NCI-H345 treated with DMSO at 0.1 percent for 48 hours (cell line): ENCODE measurements at regions not wholly inside any gene's neighbourhood (a gene's known extent, or its start where the extent isn't known, plus 50 kb on each side); places are given as distances from the start of the nearest gene placed in this dataset.

ENCODE experiments used
- DNase-seq: peaks from one replicate; lab custom pipeline; 2025; ENCODE audit not compliant: unreplicated experiment; lab: John Stamatoyannopoulos, UW

GRCh38 chr11:109854731-109855130 is 238.5 kb upstream of the ZC3H12C start:
- no peak for DNase-seq

DNA sequence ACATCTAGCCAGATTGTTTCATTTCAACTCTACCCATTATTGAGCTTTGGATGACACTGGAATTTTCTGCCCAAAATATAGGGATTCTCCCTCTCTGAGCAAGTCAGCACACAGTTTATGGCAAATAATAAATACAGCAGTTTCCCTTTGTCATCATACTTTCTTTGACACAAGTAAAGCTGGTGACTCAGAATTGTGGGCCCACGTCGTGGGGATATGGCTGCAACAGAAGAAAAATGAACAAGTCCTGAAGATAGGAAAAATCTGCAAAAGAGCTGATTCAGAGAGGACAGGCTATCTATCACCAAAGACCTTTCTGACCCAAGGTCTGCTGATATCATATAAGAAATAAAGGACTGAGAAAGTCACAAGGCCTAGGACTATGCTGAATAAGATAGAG is 236.3 kb upstream of the ZC3H12C start:
- no peak for DNase-seq

DNA sequence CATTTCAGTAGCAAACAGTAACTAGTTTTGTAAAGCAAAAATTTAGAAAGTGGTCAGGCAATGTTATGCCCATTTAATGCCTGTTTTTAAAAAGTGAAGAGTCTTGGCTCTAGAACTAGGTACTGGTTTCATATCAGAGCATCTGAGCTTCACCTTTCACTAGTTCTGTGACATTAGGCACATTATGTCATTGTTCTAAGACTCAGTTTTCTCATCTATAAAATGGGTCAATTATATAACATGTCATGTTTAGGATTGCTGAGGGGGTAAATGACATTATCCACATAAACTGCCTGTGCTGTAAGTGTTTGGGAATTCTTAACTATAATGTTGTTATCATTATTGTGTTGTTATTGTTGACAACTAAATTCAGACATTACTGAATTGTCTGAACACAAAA is 235.6 kb upstream of the ZC3H12C start:
- DNase-seq, result no peak

- no peak for DNase-seq
These were observed 235.0 kb upstream of the ZC3H12C start for GRCh38 chr11:109858152-109858551.

DNA sequence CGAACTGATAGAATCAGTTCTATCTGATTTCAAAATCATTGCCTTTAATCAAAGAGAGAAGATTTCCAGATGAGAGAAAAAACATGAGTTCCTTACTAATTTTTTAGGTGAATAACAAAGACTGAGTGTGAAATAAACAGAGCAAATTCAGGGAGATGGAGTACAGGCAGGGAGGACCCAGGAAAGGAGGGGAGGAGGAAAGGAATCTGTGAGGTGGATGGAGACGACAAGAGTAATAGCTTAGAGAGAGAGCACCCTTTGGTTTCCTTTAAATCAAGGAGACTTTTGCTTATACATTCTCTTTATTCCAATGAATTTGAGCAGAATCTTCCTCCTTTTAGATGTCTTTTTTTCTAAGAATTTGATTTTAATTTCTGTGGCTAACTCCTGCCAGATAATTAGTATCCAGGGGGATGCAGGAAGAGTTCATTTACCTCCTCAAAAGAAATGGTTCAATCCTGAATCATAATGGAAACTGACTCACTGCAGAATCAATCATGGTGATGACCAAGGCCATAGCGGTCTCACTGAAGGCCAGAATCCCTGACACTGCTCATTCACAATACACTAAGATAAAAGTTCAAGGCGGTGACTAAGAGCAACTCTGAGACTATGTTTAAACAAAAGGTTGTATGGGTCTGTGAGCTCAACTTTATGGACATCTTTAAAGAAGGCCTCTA is 234.0 kb upstream of the ZC3H12C start:
- no peak for DNase-seq

- DNase-seq, result no peak
These were observed 230.4 kb upstream of the ZC3H12C start for GRCh38 chr11:109862835-109863234.

DNA sequence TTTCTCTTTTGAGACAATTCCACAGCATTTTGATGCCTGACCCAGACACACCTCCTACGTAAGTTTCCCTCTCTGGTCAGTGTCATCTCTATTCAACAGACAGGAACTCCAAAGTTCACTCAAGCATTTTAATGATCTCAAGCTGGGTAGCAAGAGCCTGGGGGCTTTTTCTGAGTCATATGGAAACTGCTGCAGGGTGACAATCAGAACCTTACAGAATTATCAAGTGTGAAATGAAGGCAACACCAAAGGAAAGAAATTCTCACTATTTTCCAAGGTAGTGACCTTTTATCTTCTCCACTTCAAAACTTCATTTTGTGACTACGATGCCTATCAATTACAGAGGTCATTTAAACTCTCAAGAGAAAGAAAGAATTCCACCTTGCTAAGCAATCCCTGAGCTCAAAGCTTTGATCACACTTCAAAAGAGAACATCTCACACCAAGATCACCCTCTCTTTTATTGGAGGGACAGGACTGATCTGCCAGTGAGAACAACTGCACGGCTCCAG is 229.0 kb upstream of the ZC3H12C start:
- DNase-seq, result no peak

GRCh38 chr11:109864834-109865547 is 228.2 kb upstream of the ZC3H12C start:
- DNase-seq, result peak; percentile 14

- peak; percentile 10 for DNase-seq
These were observed 227.5 kb upstream of the ZC3H12C start for GRCh38 chr11:109865548-109866186.

GRCh38 chr11:109867784-109868183 is 225.4 kb upstream of the ZC3H12C start:
- no peak for DNase-seq

DNA sequence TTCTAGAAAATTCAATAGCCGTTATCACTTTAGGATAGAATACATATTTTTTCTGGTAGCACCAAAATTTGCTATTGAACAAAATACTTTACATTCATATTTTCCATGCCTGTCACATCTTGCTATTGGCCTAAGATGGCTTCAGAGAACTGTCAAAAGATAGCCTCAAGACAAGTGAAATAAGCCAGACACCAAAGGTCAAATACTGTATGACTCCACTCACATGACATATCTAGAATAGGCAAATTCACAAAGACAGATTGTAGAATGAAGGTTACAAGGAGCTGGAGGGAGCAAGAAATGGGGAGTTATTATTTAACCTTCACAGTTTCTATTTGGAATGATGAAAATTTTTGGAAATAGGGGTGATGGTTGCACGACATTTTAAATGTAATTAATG is 223.7 kb upstream of the ZC3H12C start:
- DNase-seq, result no peak

- no peak for DNase-seq
These were observed 222.9 kb upstream of the ZC3H12C start for GRCh38 chr11:109870297-109870696.

GRCh38 chr11:109877043-109877442 is 216.1 kb upstream of the ZC3H12C start:
- no peak for DNase-seq

DNA sequence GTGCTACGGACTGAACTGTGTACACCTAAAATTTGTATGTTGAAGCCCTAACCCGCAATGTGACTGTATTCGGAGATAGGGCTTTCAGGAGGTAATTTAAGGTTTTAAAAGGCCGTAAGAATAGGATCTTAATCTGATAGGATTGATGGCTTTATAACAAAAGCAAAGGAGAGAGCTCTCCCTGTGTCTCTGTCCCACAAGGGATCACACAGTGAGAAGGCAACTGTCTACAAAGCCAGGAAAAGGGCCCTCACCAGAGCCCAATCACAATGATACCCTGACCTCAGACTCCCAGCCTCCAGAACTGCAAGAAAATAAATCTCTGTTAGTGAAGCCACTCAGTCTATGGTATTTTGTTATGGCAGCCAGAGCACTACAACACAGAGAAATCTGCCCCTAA is 208.7 kb upstream of the ZC3H12C start:
- no peak for DNase-seq

- DNase-seq, result no peak
These were observed 208.2 kb upstream of the ZC3H12C start for GRCh38 chr11:109885006-109885405.

- DNase-seq, result no peak
These were observed 200.8 kb upstream of the ZC3H12C start for GRCh38 chr11:109892321-109892794.

- no peak for DNase-seq
These were observed 198.9 kb upstream of the ZC3H12C start for GRCh38 chr11:109894242-109894641.

DNA sequence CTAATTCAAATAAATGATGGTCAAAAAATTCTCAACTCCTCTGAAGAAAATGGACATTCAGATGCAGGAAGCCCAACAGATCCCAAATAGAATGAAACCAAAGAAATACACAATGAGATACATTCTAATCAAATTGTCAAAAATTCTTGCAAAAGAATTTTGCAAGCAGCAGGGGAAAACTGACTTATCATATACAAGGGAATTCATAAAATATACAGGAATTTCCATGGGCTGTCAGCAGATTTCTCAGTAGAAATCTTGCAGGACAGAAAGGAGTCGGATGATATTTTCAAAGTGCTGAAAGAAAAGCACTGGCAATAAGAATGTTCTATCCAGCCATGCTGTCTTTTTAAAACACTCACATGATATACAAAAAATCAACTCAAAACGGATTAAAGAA is 194.6 kb upstream of the ZC3H12C start:
- DNase-seq, result no peak

DNA sequence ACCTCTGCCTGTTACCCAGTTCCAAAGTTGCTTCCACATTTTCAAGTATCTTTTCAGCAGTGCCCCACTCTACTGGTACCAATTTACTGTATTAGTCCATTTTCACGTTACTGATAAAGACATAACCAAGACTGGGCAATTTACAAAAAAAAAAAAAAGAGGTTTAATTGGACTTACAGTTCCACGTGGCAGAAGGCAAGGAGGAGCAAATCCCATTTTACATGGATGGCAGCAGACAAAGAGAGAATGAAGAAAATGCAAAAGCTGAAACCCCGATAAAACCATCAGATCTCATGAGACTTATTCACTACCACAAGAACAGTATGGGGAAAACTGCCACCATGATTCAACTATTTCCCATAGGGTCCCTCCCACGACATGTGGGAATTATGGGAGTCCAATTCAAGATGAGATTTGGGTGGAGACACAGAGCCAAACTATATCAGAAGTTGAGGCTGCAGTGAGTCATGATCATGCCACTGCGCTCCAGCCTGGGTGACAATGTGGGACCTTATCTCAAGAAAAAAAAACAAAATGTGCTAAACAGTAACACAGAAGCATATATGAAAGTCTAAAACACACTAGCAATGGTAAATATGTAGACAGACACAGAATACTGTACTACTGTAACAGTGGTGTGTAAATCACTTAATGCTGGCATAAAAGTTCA is 190.3 kb upstream of the ZC3H12C start:
- DNase-seq, result no peak

DNA sequence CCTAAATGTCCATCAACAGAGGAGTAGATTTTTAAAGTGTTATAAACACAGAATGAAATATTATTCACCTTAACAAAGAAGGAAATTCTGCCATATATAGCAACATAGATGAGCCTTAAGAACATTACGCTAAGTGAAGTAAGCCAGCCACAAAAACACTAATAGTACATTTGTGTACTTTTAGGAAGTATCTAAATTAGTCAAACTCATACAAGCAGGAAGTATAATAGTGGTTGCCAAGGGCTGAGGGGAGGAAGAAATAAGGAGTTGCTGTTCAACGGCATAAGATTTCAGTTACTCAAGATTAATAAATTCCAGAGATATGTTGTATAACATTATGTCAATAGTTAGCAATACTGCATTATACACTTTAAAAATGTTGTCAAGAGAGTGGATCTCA is 181.7 kb upstream of the ZC3H12C start:
- DNase-seq, result no peak

DNA sequence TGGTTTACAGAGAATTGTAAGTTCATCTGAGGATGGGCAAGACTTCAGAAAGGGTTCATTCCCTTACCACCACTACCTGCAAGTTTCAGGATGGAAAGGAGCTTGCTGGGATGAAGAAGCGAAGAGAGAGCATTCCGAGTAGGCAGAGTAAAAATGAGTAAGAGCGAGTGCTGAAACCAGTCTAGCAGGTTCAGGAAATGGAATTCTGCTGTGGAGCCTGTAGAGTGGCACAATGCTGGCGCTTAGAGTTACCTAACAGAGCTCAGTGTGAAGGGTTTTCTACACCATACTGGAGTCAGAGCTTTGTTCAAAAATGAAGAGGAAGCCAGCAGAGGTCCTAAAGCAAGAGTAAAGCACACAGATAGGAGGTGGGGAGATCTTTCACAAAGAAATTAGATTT is 179.2 kb upstream of the ZC3H12C start:
- no peak for DNase-seq
